HG03469 (cell line): ENCODE measurements at regions not wholly inside any gene's neighbourhood (a gene's known extent, or its start where the extent isn't known, plus 50 kb on each side); places are given as distances from the start of the nearest gene placed in this dataset.
"Not testable (repeated sequence)": the region's sequence is repeated elsewhere in the genome, so short reads cannot be mapped to it uniquely, and the experiment has no call there.

Experiments used
- ATAC-seq: cut with Tn5 transposase; IDR thresholded peaks from one replicate; pipeline ENCODE4 v1.9.1; 2021; ENCODE audit warnings: mild to moderate bottlenecking, moderate library complexity, moderate number of reproducible peaks; ENCODE audit not compliant: unreplicated experiment

- ATAC-seq, result no peak
Measured at GRCh38 chr3:82521657-82522056, 760.2 kb upstream of the GBE1 start.

- no peak for ATAC-seq
Measured at GRCh38 chr3:82520846-82521245, 759.4 kb upstream of the GBE1 start.

GRCh38 chr3:82509951-82510603, 748.6 kb upstream of the GBE1 start:
- ATAC-seq, result no peak

GRCh38 chr3:82509106-82509842, 747.8 kb upstream of the GBE1 start:
- ATAC-seq, result no peak

GRCh38 chr3:82506204-82506603, 744.8 kb upstream of the GBE1 start:
- ATAC-seq, result no peak

GRCh38 chr3:82505079-82505756, 743.8 kb upstream of the GBE1 start:
- no peak for ATAC-seq

GRCh38 chr3:82498186-82498585, 736.7 kb upstream of the GBE1 start:
- ATAC-seq, result no peak

GRCh38 chr3:82496890-82497560, 735.6 kb upstream of the GBE1 start:
- no peak for ATAC-seq

- ATAC-seq, result no peak
Measured at GRCh38 chr3:82495655-82496054, 734.2 kb upstream of the GBE1 start.

GRCh38 chr3:82494977-82495489, 733.6 kb upstream of the GBE1 start:
- ATAC-seq, result no peak

GRCh38 chr3:82493858-82494257, 732.4 kb upstream of the GBE1 start:
- no peak for ATAC-seq

GRCh38 chr3:82475306-82475705, 713.9 kb upstream of the GBE1 start:
- ATAC-seq, result no peak

GRCh38 chr3:82474711-82475110, 713.3 kb upstream of the GBE1 start:
- ATAC-seq, result no peak

GRCh38 chr3:82473864-82474541, 712.6 kb upstream of the GBE1 start:
- ATAC-seq, result no peak

- no peak for ATAC-seq
Measured at GRCh38 chr3:82467051-82467450, 705.6 kb upstream of the GBE1 start.

- ATAC-seq, result no peak
Measured at GRCh38 chr3:82462977-82463376, 701.5 kb upstream of the GBE1 start.

GRCh38 chr3:82461049-82461889, 699.8 kb upstream of the GBE1 start:
- ATAC-seq, result no peak

- ATAC-seq, result no peak
Measured at GRCh38 chr3:82448320-82448719, 686.9 kb upstream of the GBE1 start.

GRCh38 chr3:82428821-82429220, 667.4 kb upstream of the GBE1 start:
- not testable (repeated sequence) for ATAC-seq

GRCh38 chr3:82424031-82424339, 662.5 kb upstream of the GBE1 start:
- ATAC-seq, result no peak
